ENCODE measurements at regions not wholly inside any gene's neighbourhood (a gene's known extent, or its start where the extent isn't known, plus 50 kb on each side); places are given as distances from the start of the nearest gene placed in this dataset.
"Not testable (repeated sequence)": the region's sequence is repeated elsewhere in the genome, so short reads cannot be mapped to it uniquely, and the experiment has no call there.

DNA sequence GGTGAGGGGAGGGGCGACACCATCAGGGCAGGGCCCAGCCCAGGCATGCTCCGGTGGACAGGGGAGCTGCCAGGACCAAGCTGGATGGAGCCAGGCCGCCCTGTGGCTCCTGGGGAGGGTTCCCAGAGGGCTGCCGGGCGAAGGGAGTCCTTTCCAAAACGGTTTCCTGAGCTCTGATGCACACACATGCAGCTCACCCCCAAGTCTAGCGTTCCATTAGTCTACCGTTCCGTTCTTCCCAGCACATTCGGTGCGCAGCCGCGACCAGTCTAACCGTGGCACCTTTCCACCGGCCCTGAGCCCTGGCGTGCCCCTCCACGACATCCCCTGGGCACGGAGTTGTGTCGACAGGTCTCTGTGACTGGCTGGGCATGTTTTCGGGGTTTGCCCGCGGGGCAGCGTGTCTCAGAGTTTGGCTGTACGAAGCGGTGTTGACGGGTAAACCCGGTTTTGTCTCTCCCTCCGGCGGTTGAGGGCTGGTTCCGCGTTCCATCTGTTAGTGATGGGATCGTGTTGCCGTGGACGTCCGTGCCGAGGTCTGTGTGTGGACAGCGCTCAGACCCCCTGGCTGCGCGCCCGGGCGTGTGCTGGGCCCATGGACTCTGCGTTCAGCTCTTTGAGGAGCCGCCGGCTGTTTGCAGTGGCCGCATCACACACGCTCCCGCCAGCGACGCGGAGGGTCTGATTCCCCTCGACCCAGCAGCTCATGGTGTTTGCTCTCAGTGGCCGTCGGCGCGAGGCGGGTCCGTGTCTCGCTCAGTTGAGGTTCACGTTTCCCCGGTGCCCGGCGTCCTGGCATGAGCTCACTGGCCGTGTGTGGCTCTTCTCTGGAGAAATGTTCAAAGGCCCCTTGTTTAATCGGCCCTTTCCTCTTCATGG lies 121.2 kb downstream of the IGLL1 start:
- DNase-seq (ENCODE audit: low read depth, low spot score) = no peak
- POLR2A ChIA-PET = no interaction called here
- no TSS peak for BruUV-seq (replicated peaks)
- H3K4me3 ChIP-seq (ENCODE audit: low read depth in 2 of 2, low read length in 2 of 2) = no peak overlapping the region
- no peak for ATAC-seq
- no peaks in the 10 kb centered on the region for H3K27me3 ChIP-seq (ENCODE audit: control insufficient read depth, insufficient read depth, low read length)
- no peaks in the 10 kb centered on the region for H3K4me1 ChIP-seq (ENCODE audit: control insufficient read depth, insufficient read depth, low read length)
- no peaks in the 10 kb centered on the region for H3K36me3 ChIP-seq (ENCODE audit: control insufficient read depth, insufficient read depth, low read length)
- in situ Hi-C loops (cut with HindIII; ENCODE audit: low pct_unique_long_range_greater_than_20kb, low sequenced_read_pairs) = no loop called here
- no peaks in the 10 kb centered on the region for H3K9me3 ChIP-seq (ENCODE audit: control insufficient read depth, insufficient read depth, low read depth, low read length)
- TF ChIP-seq, protein P1, sequence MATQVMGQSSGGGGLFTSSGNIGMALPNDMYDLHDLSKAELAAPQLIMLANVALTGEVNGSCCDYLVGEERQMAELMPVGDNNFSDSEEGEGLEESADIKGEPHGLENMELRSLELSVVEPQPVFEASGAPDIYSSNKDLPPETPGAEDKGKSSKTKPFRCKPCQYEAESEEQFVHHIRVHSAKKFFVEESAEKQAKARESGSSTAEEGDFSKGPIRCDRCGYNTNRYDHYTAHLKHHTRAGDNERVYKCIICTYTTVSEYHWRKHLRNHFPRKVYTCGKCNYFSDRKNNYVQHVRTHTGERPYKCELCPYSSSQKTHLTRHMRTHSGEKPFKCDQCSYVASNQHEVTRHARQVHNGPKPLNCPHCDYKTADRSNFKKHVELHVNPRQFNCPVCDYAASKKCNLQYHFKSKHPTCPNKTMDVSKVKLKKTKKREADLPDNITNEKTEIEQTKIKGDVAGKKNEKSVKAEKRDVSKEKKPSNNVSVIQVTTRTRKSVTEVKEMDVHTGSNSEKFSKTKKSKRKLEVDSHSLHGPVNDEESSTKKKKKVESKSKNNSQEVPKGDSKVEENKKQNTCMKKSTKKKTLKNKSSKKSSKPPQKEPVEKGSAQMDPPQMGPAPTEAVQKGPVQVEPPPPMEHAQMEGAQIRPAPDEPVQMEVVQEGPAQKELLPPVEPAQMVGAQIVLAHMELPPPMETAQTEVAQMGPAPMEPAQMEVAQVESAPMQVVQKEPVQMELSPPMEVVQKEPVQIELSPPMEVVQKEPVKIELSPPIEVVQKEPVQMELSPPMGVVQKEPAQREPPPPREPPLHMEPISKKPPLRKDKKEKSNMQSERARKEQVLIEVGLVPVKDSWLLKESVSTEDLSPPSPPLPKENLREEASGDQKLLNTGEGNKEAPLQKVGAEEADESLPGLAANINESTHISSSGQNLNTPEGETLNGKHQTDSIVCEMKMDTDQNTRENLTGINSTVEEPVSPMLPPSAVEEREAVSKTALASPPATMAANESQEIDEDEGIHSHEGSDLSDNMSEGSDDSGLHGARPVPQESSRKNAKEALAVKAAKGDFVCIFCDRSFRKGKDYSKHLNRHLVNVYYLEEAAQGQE (IDR thresholded peaks at IDR 0.05; ENCODE audit: insufficient read depth in 1 of 2, low read depth in 2 of 2, low read length in 1 of 2) = no peak
- TF ChIP-seq SIN3A (IDR thresholded peaks at IDR 0.05; ENCODE audit: borderline replicate concordance, insufficient read depth, low read depth, low read length) (no peak), POLR2AphosphoS5 (IDR thresholded peaks at IDR 0.05; ENCODE audit: low read depth, low read length) (no peak), TCF7L2 (IDR thresholded peaks at IDR 0.05; ENCODE audit: low read depth, low read length) (no peak)
- TF ChIP-seq, protein P2, sequence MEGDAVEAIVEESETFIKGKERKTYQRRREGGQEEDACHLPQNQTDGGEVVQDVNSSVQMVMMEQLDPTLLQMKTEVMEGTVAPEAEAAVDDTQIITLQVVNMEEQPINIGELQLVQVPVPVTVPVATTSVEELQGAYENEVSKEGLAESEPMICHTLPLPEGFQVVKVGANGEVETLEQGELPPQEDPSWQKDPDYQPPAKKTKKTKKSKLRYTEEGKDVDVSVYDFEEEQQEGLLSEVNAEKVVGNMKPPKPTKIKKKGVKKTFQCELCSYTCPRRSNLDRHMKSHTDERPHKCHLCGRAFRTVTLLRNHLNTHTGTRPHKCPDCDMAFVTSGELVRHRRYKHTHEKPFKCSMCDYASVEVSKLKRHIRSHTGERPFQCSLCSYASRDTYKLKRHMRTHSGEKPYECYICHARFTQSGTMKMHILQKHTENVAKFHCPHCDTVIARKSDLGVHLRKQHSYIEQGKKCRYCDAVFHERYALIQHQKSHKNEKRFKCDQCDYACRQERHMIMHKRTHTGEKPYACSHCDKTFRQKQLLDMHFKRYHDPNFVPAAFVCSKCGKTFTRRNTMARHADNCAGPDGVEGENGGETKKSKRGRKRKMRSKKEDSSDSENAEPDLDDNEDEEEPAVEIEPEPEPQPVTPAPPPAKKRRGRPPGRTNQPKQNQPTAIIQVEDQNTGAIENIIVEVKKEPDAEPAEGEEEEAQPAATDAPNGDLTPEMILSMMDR (IDR thresholded peaks at IDR 0.05) = no peak
- intact Hi-C loops (cut with micrococcal nuclease; ENCODE audit: unreplicated experiment) = no loop called here
- CTCF ChIA-PET = interaction anchor here (0.5 kb wide), 1 partner anchor 106 kb away, joined by 4 read pairs; no protein-coding TSS in a partner anchor
- no peak overlapping the region for H3K27ac ChIP-seq (ENCODE audit: low read length)

DNA sequence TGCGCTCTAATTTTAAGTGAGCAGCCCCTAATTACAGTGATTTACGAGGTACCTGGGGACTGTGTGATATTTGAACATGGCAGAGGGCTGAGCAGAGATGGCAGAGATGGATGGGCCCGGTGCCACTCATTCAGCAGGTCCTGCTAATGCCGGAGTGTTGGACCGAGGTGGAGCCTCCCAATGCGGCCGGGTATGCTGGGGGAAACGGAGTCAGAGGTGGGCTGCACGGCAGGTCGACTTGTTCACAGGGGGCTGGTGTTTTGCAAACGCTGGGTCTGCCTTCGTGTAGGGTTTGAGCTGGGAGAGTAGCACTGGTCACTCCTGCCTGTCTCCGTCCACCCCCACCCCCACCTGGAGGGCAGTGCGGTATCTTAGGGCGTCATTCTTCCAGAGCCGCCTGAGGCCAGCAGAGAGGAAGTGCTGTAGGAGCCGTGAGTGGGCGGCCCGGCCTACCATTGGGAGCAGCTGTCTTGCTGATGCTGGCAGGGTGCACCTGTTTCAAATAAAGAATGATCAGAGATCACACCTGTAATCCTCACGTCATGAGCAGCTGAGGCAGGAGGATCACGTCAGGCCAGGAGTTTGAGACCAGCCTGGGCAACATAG lies 122.6 kb downstream of the IGLL1 start:
- intact Hi-C loops (cut with micrococcal nuclease; ENCODE audit: unreplicated experiment) = no loop called here
- no TSS peak for BruUV-seq (replicated peaks)
- POLR2A ChIA-PET = no interaction called here

DNA sequence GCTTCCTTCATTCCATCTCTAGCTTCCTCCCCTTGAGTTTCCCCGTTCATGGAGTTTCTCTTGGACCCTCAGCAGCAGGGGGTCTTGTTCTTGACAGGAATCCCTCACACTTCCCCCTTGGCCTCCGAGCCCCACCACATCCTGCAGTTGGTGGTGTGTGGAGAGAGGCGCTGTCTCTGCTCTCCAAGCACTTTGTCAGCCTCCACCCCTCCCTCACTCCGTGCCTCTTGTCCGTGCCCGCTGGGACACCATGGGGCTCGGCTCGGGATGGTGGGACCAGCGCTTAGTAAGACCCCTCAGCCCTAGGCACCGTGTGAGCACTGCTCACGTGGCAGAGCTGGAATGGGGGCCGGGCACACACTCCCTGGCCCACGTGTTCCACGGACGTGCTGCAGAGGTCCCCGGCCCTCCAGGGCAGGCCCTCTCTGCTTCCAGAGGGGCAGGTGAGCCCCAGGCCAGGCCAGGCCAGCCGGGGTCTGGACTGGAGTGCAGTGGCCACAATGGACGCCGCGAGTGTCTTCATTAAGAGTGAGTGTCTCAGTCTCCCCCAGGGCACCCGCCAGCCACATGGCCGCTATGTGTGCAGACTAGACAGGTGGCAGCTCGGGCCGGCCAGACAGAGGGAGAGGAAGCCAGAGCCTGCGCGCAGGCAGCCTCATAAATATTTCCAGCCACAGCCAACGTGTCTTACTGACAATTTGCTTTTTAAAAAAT lies 123.3 kb downstream of the IGLL1 start:
- DNase-seq (ENCODE audit: low read depth, low spot score); H3K27me3 ChIP-seq (ENCODE audit: control insufficient read depth, insufficient read depth, low read length); H3K4me3 ChIP-seq (ENCODE audit: low read depth in 2 of 2, low read length in 2 of 2); H3K4me1 ChIP-seq (ENCODE audit: control insufficient read depth, insufficient read depth, low read length); H3K27ac ChIP-seq (ENCODE audit: low read length); ATAC-seq; BruUV-seq (replicated peaks); in situ Hi-C loops (cut with HindIII; ENCODE audit: low pct_unique_long_range_greater_than_20kb, low sequenced_read_pairs); H3K9me3 ChIP-seq (ENCODE audit: control insufficient read depth, insufficient read depth, low read depth, low read length); POLR2A ChIA-PET; intact Hi-C loops (cut with micrococcal nuclease; ENCODE audit: unreplicated experiment); CTCF ChIA-PET; H3K36me3 ChIP-seq (ENCODE audit: control insufficient read depth, insufficient read depth, low read length): not testable (repeated sequence)

More for the DNA sequence above, 122.6 kb downstream of the IGLL1 start:
- Histone ChIP-seq H3K4me1 (ENCODE audit: control insufficient read depth, insufficient read depth, low read length) (no peaks in the 10 kb centered on the region), H3K36me3 (ENCODE audit: control insufficient read depth, insufficient read depth, low read length) (no peaks in the 10 kb centered on the region), H3K9me3 (ENCODE audit: control insufficient read depth, insufficient read depth, low read depth, low read length) (no peaks in the 10 kb centered on the region), H3K4me3 (ENCODE audit: low read depth in 2 of 2, low read length in 2 of 2) (no peak overlapping the region), H3K27me3 (ENCODE audit: control insufficient read depth, insufficient read depth, low read length) (no peaks in the 10 kb centered on the region), H3K27ac (ENCODE audit: low read length) (no peak overlapping the region)
- in situ Hi-C loops (cut with HindIII; ENCODE audit: low pct_unique_long_range_greater_than_20kb, low sequenced_read_pairs) = no loop called here
- ATAC-seq (no peak), DNase-seq (ENCODE audit: low read depth, low spot score) (no peak)
- TF ChIP-seq, protein P1 (IDR thresholded peaks at IDR 0.05; ENCODE audit: insufficient read depth in 1 of 2, low read depth in 2 of 2, low read length in 1 of 2) = no peak
- CTCF ChIA-PET = no interaction called here

DNA sequence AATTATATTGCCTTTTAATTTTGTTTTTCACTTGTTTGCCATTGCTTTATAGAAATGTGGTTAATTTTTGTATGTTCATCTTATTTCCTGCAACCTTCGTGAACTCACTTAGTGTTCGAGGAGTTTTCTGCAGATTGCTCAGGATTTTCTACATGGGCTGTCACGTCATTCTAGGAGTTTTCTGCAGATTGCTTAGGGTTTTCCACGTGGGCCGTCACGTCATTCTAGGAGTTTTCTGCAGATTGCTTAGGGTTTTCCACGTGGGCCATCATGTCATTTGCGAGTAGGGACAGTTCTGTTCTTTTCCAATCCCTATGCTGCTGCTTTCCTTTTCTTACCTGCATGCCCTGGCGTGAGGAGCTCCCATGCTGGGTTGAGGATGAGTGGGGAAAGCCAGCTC lies 125.7 kb downstream of the IGLL1 start:
- ATAC-seq; H3K9me3 ChIP-seq (ENCODE audit: control insufficient read depth, insufficient read depth, low read depth, low read length); BruUV-seq (replicated peaks); H3K36me3 ChIP-seq (ENCODE audit: control insufficient read depth, insufficient read depth, low read length); H3K27me3 ChIP-seq (ENCODE audit: control insufficient read depth, insufficient read depth, low read length); POLR2A ChIA-PET; H3K4me1 ChIP-seq (ENCODE audit: control insufficient read depth, insufficient read depth, low read length); H3K4me3 ChIP-seq (ENCODE audit: low read depth in 2 of 2, low read length in 2 of 2); DNase-seq (ENCODE audit: low read depth, low spot score); H3K27ac ChIP-seq (ENCODE audit: low read length); intact Hi-C loops (cut with micrococcal nuclease; ENCODE audit: unreplicated experiment); CTCF ChIA-PET; in situ Hi-C loops (cut with HindIII; ENCODE audit: low pct_unique_long_range_greater_than_20kb, low sequenced_read_pairs): not testable (repeated sequence)
